GM18858 (cell line): ENCODE measurements at regions not wholly inside any gene's neighbourhood (a gene's known extent, or its start where the extent isn't known, plus 50 kb on each side); places are given as distances from the start of the nearest gene placed in this dataset.
A peak's percentile ranks its signal among the peaks of the same experiment; 100 is the strongest.
"Not testable (repeated sequence)": the region's sequence is repeated elsewhere in the genome, so short reads cannot be mapped to it uniquely, and the experiment has no call there.

Source experiments
- ATAC-seq: cut with Tn5 transposase; IDR thresholded peaks from one replicate; pipeline ENCODE4 v1.9.1; 2021; ENCODE audit not compliant: unreplicated experiment

- ATAC-seq = not testable (repeated sequence)
These were observed 707.0 kb downstream of the C6orf118 start for GRCh38 chr6:164602415-164602814.

GRCh38 chr6:164581563-164581962, 727.8 kb downstream of the C6orf118 start:
- ATAC-seq = no peak

GRCh38 chr6:164579035-164579434, 730.4 kb downstream of the C6orf118 start:
- ATAC-seq = no peak

GRCh38 chr6:164578616-164579015, 730.8 kb downstream of the C6orf118 start:
- no peak for ATAC-seq

- ATAC-seq = no peak
These were observed 738.6 kb downstream of the C6orf118 start for GRCh38 chr6:164570801-164571200.

GRCh38 chr6:164569509-164569908, 739.9 kb downstream of the C6orf118 start:
- no peak for ATAC-seq

- ATAC-seq = no peak
These were observed 745.5 kb downstream of the C6orf118 start for GRCh38 chr6:164563924-164564323.

- ATAC-seq = no peak
These were observed 747.7 kb downstream of the C6orf118 start for GRCh38 chr6:164561656-164562055.

GRCh38 chr6:164554700-164555476, 754.5 kb downstream of the C6orf118 start:
- ATAC-seq = no peak

- ATAC-seq = no peak
These were observed 755.2 kb downstream of the C6orf118 start for GRCh38 chr6:164554226-164554625.

GRCh38 chr6:164551706-164552105, 757.7 kb downstream of the C6orf118 start:
- ATAC-seq = no peak

- no peak for ATAC-seq
These were observed 762.3 kb downstream of the C6orf118 start for GRCh38 chr6:164547076-164547475.

GRCh38 chr6:164546263-164546662, 763.1 kb downstream of the C6orf118 start:
- no peak for ATAC-seq

- no peak for ATAC-seq
These were observed 775.2 kb downstream of the C6orf118 start for GRCh38 chr6:164534070-164534766.

GRCh38 chr6:164533045-164533362, 776.4 kb downstream of the C6orf118 start:
- no peak for ATAC-seq

- ATAC-seq = no peak
These were observed 777.0 kb downstream of the C6orf118 start for GRCh38 chr6:164532198-164533044.

- no peak for ATAC-seq
These were observed 777.7 kb downstream of the C6orf118 start for GRCh38 chr6:164531736-164532135.

GRCh38 chr6:164528539-164528938, 780.9 kb downstream of the C6orf118 start:
- ATAC-seq = no peak

- ATAC-seq = no peak
These were observed 786.2 kb downstream of the C6orf118 start for GRCh38 chr6:164523087-164523654.

- ATAC-seq = no peak
These were observed 788.5 kb downstream of the C6orf118 start for GRCh38 chr6:164520916-164521315.

- peak; percentile 74 for ATAC-seq
These were observed 802.0 kb downstream of the C6orf118 start for GRCh38 chr6:164507206-164507940.
